ENCODE measurements at regions not wholly inside any gene's neighbourhood (a gene's known extent, or its start where the extent isn't known, plus 50 kb on each side); places are given as distances from the start of the nearest gene placed in this dataset.

DNA sequence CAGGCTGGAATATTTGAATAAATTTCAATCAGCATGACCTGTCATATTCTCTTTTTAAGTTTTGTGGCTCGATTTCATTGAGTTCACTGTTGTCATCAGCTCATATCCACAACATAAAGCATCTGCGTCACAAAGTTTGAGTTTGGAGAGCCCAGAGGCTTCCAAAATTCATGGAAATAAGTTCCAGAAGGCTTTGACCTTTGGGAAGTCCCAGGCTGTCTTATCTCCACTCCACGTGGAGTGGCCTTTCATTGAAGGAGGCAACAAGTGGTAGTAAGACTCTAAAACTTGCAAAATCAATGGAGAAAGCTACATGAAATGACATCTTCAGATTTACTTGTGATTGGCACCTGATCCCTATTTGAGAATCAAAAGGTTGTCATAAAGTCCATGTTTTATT is 54.1 kb upstream of the UNC5C start:
- H3K9me3 Mint-ChIP-seq: peaks cover 0 to 21% (median 3%) of the 10 kb centered on the region in 6 donors
- no peak overlapping the region for H3K4me3 Mint-ChIP-seq
- H3K4me1 Mint-ChIP-seq: peaks cover 9 to 21% of the 10 kb centered on the region in 2 donors
- DNase-seq: no peak
- no peak overlapping the region for H3K27ac Mint-ChIP-seq
- H3K36me3 Mint-ChIP-seq: no peaks in the 10 kb centered on the region
- H3K27me3 Mint-ChIP-seq (ENCODE audit: low read depth in 3 of 3): peaks cover 0 to 3% (median 0%) of the 10 kb centered on the region in 3 donors

GRCh38 chr4:95601356-95601755 is 52.6 kb upstream of the UNC5C start:
- no peak overlapping the region for H3K4me3 Mint-ChIP-seq
- H3K9me3 Mint-ChIP-seq: peaks cover 0 to 12% (median 2%) of the 10 kb centered on the region in 6 donors
- H3K27me3 Mint-ChIP-seq (ENCODE audit: low read depth in 3 of 3): peaks cover 0 to 3% (median 0%) of the 10 kb centered on the region in 3 donors
- no peak for DNase-seq
- no peak overlapping the region for H3K27ac Mint-ChIP-seq
- no peaks in the 10 kb centered on the region for H3K36me3 Mint-ChIP-seq
- H3K4me1 Mint-ChIP-seq: peaks cover 2 to 6% of the 10 kb centered on the region in 2 donors

DNA sequence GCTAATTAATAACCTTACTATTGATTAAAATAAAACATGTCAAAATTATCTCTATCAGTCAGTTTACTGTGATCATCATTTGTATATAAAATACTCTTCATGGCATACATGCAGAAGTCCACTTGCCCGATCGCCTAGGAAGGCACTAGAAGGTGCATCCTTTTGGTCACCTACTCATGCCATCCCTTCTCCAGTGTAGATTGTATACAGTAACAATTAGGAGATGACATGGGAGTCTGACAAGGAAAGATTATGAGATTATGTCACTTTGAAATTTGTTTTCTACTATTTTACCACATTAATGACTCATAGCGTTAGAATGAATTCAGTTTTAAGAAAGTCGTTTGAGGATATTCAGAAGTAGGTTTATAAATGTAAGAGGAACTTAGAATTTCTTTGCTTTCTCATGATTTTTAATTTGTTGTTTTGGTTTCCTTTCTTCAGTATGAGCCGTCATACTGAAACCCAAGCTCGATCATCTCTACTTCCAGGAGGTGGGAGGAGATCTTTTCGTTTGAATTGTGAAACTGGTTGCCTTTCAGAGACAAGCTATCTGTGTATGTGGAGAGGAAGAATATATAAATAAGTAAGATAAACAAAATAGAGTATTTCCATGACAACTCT is 51.1 kb upstream of the UNC5C start:
- Mint-ChIP-seq H3K27ac (no peak overlapping the region), H3K36me3 (no peaks in the 10 kb centered on the region), H3K4me3 (no peak overlapping the region), H3K4me1 (peaks cover 2 to 5% of the 10 kb centered on the region in 2 donors), H3K27me3 (ENCODE audit: low read depth in 3 of 3) (peaks cover 0 to 3% (median 0%) of the 10 kb centered on the region in 3 donors), H3K9me3 (peaks cover 0 to 5% (median 1%) of the 10 kb centered on the region in 6 donors)
- DNase-seq: no peak

All from immature natural killer cell (primary cell).